HCT116 (cell line): ENCODE measurements at regions not wholly inside any gene's neighbourhood (a gene's known extent, or its start where the extent isn't known, plus 50 kb on each side); places are given as distances from the start of the nearest gene placed in this dataset.

Experiments used
- ATAC-seq: fragments of 200-7000 bp; cut with Tn5 transposase; 2 replicates; pipeline ENCODE4 v1.9.1; 2020; ENCODE audit warnings: mild to moderate bottlenecking, moderate library complexity
- BruUV-seq: library from RNA; stranded (reverse); fragments of 400-500 nt; replicated peaks from 2 replicates; lab custom pipeline; 2021; lab: Mats Ljungman, UMichigan
- CTCF ChIA-PET: fragments of 300-600 bp; sonication (Branson Sonifier 250); formaldehyde crosslinking; loops from one replicate; lab custom pipeline; 2021; ENCODE audit warnings: antibody characterized with exemption; lab: Charles Lee
- POLR2A ChIA-PET: fragments of 300-600, 350-600 bp; sonication (Branson Sonifier 250); formaldehyde crosslinking; loops from one replicate; lab custom pipeline; 2021; ENCODE audit warnings: antibody characterized with exemption; lab: Charles Lee
- RAD21 ChIA-PET, 2 experiments: fragments of 300-600 bp; sonication (Branson Sonifier 250); formaldehyde crosslinking; loops; one replicate each; lab custom pipeline; 2023; ENCODE audit warnings: low total read pairs in 2 of 2; ENCODE audit not compliant: uncharacterized antibody in 2 of 2, unreplicated experiment in 2 of 2, low non-redundant PET in 1 of 2; lab: Charles Lee
- DNase-seq: peaks from one replicate; pipeline ENCODE4 v3.0.0-alpha.2; 2010; ENCODE audit warnings: low read depth, low spot score
- H2AFZ ChIP-seq: fragments of 200-600 bp; shearing (Covaris generic), sonication (generic); 2 replicates; pipeline ENCODE4 v1.6.1; 2017; ENCODE audit warnings: low read depth, mixed run types, mixed read lengths, antibody characterized with exemption, low read length; ENCODE audit not compliant: poor library complexity, severe bottlenecking
- H3K27ac ChIP-seq: 2 replicates; pipeline ENCODE4 v1.5.1; 2012; ENCODE audit warnings: low read depth, low read length
- H3K27me3 ChIP-seq: fragments of 200-600 bp; sonication (generic); 2 replicates; pipeline ENCODE4 v1.6.1; 2016; ENCODE audit warnings: mixed run types, low read length, mixed read lengths; ENCODE audit not compliant: insufficient read depth
- H3K36me3 ChIP-seq, 2 experiments: fragments of 200-500 bp in 1 of 2; fragments of 200-600 bp in 1 of 2; sonication (Bioruptor generic) in 1 of 2; sonication (generic) in 1 of 2; 2 replicates each; pipeline versions ENCODE4 v1.5.1 to v1.6.1; 2014 to 2016; ENCODE audit warnings: low read length in 2 of 2, inconsistent platforms in 1 of 2, mixed read lengths in 1 of 2, mixed run types in 1 of 2; ENCODE audit not compliant: insufficient read depth in 2 of 2, control insufficient read depth in 1 of 2
- H3K4me1 ChIP-seq, 2 experiments: fragments of 200-600 bp in 1 of 2; sonication (generic) in 1 of 2; 2 replicates each; pipeline versions ENCODE4 v1.5.1 to v1.6.1; 2012 to 2017; ENCODE audit warnings: low read length in 2 of 2, inconsistent platforms in 1 of 2, mild to moderate bottlenecking in 1 of 2, mixed read lengths in 1 of 2, mixed run types in 1 of 2, moderate library complexity in 1 of 2; ENCODE audit not compliant: insufficient read depth in 2 of 2, control insufficient read depth in 1 of 2
- H3K4me2 ChIP-seq: fragments of 200-600 bp; sonication (generic); 2 replicates; pipeline ENCODE4 v1.6.1; 2017; ENCODE audit warnings: mixed run types, low read length, mixed read lengths
- H3K4me3 ChIP-seq, 2 experiments: fragments of 200-600 bp in 1 of 2; sonication (generic) in 1 of 2; replicated peaks in 1 of 2; 2 replicates each; pipeline ENCODE4 v1.5.1; 2011 to 2016; ENCODE audit warnings: low read length in 2 of 2, control low read depth in 1 of 2, low read depth in 1 of 2, mild to moderate bottlenecking in 1 of 2, mixed read lengths in 1 of 2, mixed run types in 1 of 2
- H3K79me2 ChIP-seq: fragments of 200-600 bp; sonication (generic); 2 replicates; pipeline ENCODE4 v1.6.1; 2017; ENCODE audit warnings: mild to moderate bottlenecking, mixed run types, low read length, moderate library complexity, mixed read lengths; ENCODE audit not compliant: insufficient read depth
- H3K9ac ChIP-seq: fragments of 200-600 bp; sonication (generic); 2 replicates; pipeline ENCODE4 v1.6.1; 2016; ENCODE audit warnings: low read length, mixed read lengths
- H3K9me2 ChIP-seq: fragments of 200-600 bp; sonication (generic), shearing (Covaris generic); 2 replicates; pipeline ENCODE4 v1.6.1; 2017; ENCODE audit warnings: mixed run types, mild to moderate bottlenecking, moderate library complexity; ENCODE audit not compliant: insufficient read depth
- H3K9me3 ChIP-seq, 2 experiments: fragments of 200-500 bp in 1 of 2; fragments of 200-600 bp in 1 of 2; sonication (Bioruptor generic) in 1 of 2; sonication (generic) in 1 of 2; 2 replicates each; pipeline ENCODE4 v1.6.1; 2014 to 2017; ENCODE audit warnings: low read length in 2 of 2, mixed read lengths in 2 of 2, inconsistent platforms in 1 of 2, low read depth in 1 of 2, mild to moderate bottlenecking in 1 of 2, mixed run types in 1 of 2, moderate library complexity in 1 of 2; ENCODE audit not compliant: control insufficient read depth in 1 of 2, insufficient read depth in 1 of 2
- H4K20me1 ChIP-seq: fragments of 200-600 bp; sonication (generic), shearing (Covaris generic); 2 replicates; pipeline ENCODE4 v1.6.1; 2017; ENCODE audit warnings: mixed run types, mild to moderate bottlenecking, moderate library complexity; ENCODE audit not compliant: insufficient read depth
- CBX3 ChIP-seq: IDR thresholded peaks from 2 replicates; pipeline ENCODE4 v1.6.1; 2012; ENCODE audit warnings: low read depth
- SRF ChIP-seq: IDR thresholded peaks from 2 replicates; pipeline ENCODE4 v1.6.1; 2012; ENCODE audit warnings: low read depth
- TCF7L2 ChIP-seq: IDR thresholded peaks from 2 replicates; pipeline ENCODE4 v1.7.0; 2011; ENCODE audit warnings: borderline replicate concordance, inconsistent platforms; ENCODE audit not compliant: insufficient read depth, insufficient read length; ENCODE audit errors: extremely low read depth
- ZNF274 ChIP-seq: fragments of 200-500 bp; sonication (Bioruptor generic); IDR thresholded peaks from 2 replicates; pipeline ENCODE4 v1.6.1; 2014; ENCODE audit warnings: mild to moderate bottlenecking, low read depth, low read length, inconsistent platforms
- intact Hi-C: fragments of 100-400 bp; cut with micrococcal nuclease; formaldehyde crosslinking; loops from 2 replicates; pipeline ENCODE4 v1.10.0; 2022
- TF ChIP-seq, protein P1 (sequence below): IDR thresholded peaks from 2 replicates; pipeline ENCODE4 v1.6.1; 2011; ENCODE audit warnings: mild to moderate bottlenecking, low read length, moderate library complexity; ENCODE audit not compliant: insufficient replicate concordance; ENCODE audit errors: extremely low read depth

DNA sequence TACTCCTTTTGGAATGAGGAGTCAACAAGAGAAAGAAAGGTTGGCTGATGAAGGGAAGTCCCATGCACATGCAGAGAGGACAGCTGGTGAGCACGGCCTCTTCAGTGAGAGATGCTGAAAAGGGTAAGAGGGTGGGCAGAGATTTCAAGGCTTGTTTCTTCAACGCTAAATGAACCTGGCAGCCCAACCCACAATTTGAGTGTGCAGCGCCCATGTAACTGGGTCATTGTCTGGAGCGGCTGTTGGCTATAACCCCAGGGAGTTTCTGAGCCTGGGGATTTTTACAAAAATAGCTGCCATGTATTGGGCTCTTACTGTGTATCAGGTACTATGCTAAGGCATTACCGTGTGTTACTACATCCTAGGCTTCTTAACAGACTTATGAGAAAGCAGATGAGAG is 594.1 kb downstream of the ETS1 start:
- ATAC-seq, result no peak

DNA sequence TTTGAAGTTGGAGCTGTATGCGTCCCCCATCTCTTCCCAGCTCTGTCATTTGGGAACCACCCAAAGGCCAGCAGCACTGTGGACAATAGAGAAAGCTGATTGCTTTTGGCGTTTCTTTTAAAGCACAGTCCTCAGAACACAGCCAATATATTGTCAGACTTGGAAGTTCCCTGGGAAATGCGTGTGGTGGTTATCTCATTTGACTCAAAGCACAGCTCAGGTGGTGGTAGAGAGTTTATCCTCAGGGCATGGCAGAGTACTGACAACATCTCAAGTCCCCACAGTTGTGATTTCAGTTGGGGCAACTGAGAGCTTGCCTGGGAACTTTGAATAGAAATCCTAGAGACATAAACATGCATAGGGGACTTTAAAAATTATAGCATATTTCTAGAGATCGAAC is 601.3 kb downstream of the ETS1 start:
- ChIA-PET RAD21 (no interaction called here), CTCF (no interaction called here), POLR2A (no interaction called here)
- Histone ChIP-seq H2AFZ (no peak overlapping the region), H3K36me3 (no peaks in the 10 kb centered on the region; a peak in 1 of 4 replicates), H3K9ac (no peak overlapping the region), H3K79me2 (no peaks in the 10 kb centered on the region), H3K4me2 (no peak overlapping the region), H3K4me3 (no peak overlapping the region), H3K27me3 (no peaks in the 10 kb centered on the region), H3K9me2 (no peaks in the 10 kb centered on the region), H3K9me3 (peaks cover 0 to 5% of the 10 kb centered on the region in 2 experiments; a peak in 1 of 4 replicates), H3K27ac (no peak overlapping the region), H4K20me1 (no peaks in the 10 kb centered on the region), H3K4me1 (no peaks in the 10 kb centered on the region)
- intact Hi-C loops, result no loop called here
- no TSS peak for BruUV-seq
- ATAC-seq (no peak), DNase-seq (no peak)
- TF ChIP-seq, protein P1, sequence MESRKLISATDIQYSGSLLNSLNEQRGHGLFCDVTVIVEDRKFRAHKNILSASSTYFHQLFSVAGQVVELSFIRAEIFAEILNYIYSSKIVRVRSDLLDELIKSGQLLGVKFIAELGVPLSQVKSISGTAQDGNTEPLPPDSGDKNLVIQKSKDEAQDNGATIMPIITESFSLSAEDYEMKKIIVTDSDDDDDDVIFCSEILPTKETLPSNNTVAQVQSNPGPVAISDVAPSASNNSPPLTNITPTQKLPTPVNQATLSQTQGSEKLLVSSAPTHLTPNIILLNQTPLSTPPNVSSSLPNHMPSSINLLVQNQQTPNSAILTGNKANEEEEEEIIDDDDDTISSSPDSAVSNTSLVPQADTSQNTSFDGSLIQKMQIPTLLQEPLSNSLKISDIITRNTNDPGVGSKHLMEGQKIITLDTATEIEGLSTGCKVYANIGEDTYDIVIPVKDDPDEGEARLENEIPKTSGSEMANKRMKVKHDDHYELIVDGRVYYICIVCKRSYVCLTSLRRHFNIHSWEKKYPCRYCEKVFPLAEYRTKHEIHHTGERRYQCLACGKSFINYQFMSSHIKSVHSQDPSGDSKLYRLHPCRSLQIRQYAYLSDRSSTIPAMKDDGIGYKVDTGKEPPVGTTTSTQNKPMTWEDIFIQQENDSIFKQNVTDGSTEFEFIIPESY, result no peak
- no peak for TF ChIP-seq TCF7L2
- no peak for TF ChIP-seq CBX3

More for the DNA sequence above, 594.1 kb downstream of the ETS1 start:
- H2AFZ ChIP-seq, result no peak overlapping the region
- H3K4me3 ChIP-seq, result no peak overlapping the region
- DNase-seq, result no peak
- no peaks in the 10 kb centered on the region for H3K4me1 ChIP-seq
- POLR2A ChIA-PET, result no interaction called here
- no peak overlapping the region for H3K9ac ChIP-seq
- H3K79me2 ChIP-seq, result no peaks in the 10 kb centered on the region
- BruUV-seq, result no TSS peak
- RAD21 ChIA-PET, result no interaction called here
- intact Hi-C loops, result no loop called here
- H3K27ac ChIP-seq, result no peak overlapping the region
- H3K36me3 ChIP-seq, result no peaks in the 10 kb centered on the region
- TF ChIP-seq ZNF274 (no peak), SRF (no peak)
- no peaks in the 10 kb centered on the region for H4K20me1 ChIP-seq
- H3K27me3 ChIP-seq, result no peaks in the 10 kb centered on the region
- no peaks in the 10 kb centered on the region; a peak in 1 of 4 replicates for H3K9me3 ChIP-seq
- CTCF ChIA-PET, result no interaction called here
- H3K9me2 ChIP-seq, result no peaks in the 10 kb centered on the region
- no peak overlapping the region for H3K4me2 ChIP-seq
